HUES6 (cell line): ENCODE measurements at regions not wholly inside any gene's neighbourhood (a gene's known extent, or its start where the extent isn't known, plus 50 kb on each side); places are given as distances from the start of the nearest gene placed in this dataset.

Source experiments
- H3K27ac ChIP-seq: 2 replicates; pipeline ENCODE4 v1.7.0; 2013; ENCODE audit warnings: low read depth, mild to moderate bottlenecking, low read length, inconsistent platforms
- H3K27me3 ChIP-seq: 2 replicates; pipeline ENCODE4 v1.6.1; 2013; ENCODE audit warnings: low read length; ENCODE audit not compliant: control insufficient read depth, insufficient read depth
- H3K36me3 ChIP-seq: 2 replicates; pipeline ENCODE4 v1.6.1; 2013; ENCODE audit warnings: low read length; ENCODE audit not compliant: control insufficient read depth, insufficient read depth
- H3K4me1 ChIP-seq: 2 replicates; pipeline ENCODE4 v1.6.1; 2013; ENCODE audit warnings: low read length; ENCODE audit not compliant: control insufficient read depth, insufficient read depth
- H3K4me3 ChIP-seq: 2 replicates; pipeline ENCODE4 v1.5.1; 2013; ENCODE audit warnings: low read depth, low read length
- H3K9ac ChIP-seq: one replicate; pipeline ENCODE4 v1.6.1; 2013; ENCODE audit warnings: mild to moderate bottlenecking, low read length
- H3K9me3 ChIP-seq: 2 replicates; pipeline ENCODE4 v1.6.1; 2013; ENCODE audit warnings: low read depth, low read length; ENCODE audit not compliant: control insufficient read depth, insufficient read depth

GRCh38 chr16:63187638-63188037 is 1151.4 kb upstream of the CDH8 start:
- no peaks in the 10 kb centered on the region for H3K27me3 ChIP-seq
- no peaks in the 10 kb centered on the region for H3K36me3 ChIP-seq
- H3K4me1 ChIP-seq = peaks cover 8% of the 10 kb centered on the region
- H3K27ac ChIP-seq = no peak overlapping the region
- no peak overlapping the region for H3K4me3 ChIP-seq
- H3K9ac ChIP-seq = no peak overlapping the region
- H3K9me3 ChIP-seq = no peaks in the 10 kb centered on the region

DNA sequence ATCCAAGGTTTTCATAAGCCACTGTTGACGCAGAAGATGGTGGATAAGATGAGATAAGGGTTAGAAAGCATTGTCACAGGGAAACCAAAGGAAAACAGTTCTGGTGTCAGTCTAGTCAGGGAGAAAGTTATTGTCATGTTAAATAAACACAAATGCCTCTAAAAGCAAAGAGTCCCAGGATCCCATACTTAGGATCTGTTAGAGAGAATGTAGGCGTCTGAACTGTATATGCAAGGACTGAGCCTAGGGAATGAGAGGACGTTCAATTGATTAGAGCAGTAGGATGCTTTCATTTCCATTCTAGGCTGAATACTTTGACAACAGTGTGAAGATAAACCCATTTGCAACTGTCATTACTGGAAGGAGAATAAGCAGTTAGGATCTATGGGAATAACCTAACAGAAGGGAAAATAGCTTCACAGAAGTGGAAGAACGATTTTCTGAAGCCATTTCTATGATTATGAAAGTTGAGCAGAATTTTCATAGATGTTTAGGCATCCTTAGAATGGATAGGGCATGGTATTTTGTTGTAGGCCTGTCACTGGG is 1149.1 kb upstream of the CDH8 start:
- H3K27ac ChIP-seq = no peak overlapping the region
- no peaks in the 10 kb centered on the region for H3K27me3 ChIP-seq
- H3K9ac ChIP-seq = no peak overlapping the region
- H3K4me1 ChIP-seq = peaks cover 8% of the 10 kb centered on the region
- no peaks in the 10 kb centered on the region for H3K9me3 ChIP-seq
- no peak overlapping the region for H3K4me3 ChIP-seq
- H3K36me3 ChIP-seq = no peaks in the 10 kb centered on the region

DNA sequence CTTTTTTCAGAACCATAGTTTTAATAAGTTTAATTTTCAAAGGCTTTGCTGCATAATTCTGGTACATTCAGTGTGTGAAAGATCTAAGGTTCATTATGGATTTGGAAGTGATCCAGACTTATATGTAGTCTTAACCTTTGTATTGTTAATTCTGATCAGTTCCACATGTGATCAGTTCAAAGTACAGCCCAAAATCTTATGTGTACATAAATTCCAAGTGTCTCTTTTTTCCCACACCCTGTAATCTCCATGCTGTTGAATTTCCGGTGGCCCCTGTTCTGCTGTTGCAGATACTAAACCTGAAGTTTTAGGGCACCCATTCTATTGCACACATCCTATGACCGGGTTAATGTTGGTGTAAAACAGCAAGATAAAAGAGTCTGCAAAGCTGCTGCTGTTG is 1147.5 kb upstream of the CDH8 start:
- no peak overlapping the region for H3K27ac ChIP-seq
- no peak overlapping the region for H3K4me3 ChIP-seq
- no peaks in the 10 kb centered on the region for H3K9me3 ChIP-seq
- H3K4me1 ChIP-seq = peaks cover 8% of the 10 kb centered on the region
- H3K27me3 ChIP-seq = no peaks in the 10 kb centered on the region
- H3K36me3 ChIP-seq = no peaks in the 10 kb centered on the region
- no peak overlapping the region for H3K9ac ChIP-seq

DNA sequence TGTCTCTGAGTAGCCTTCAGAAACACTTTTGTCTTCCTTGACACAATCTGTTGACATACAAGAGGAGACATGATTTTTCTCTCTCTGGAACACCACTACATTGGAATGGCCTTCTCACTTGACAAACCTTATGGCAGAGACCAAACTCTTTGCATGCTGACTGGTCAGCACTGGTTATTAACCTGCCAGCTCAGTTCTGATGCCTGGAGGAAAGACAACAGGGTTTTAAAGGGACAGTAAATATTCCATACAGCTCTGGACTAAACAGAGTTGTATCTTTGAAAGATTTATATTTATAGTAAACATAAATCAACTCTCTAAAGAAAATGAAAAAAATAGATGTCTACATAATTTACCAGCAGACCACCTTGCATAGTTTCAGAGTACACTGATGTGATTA is 1139.1 kb upstream of the CDH8 start:
- no peak overlapping the region for H3K4me3 ChIP-seq
- no peaks in the 10 kb centered on the region for H3K9me3 ChIP-seq
- no peaks in the 10 kb centered on the region for H3K36me3 ChIP-seq
- no peak overlapping the region for H3K9ac ChIP-seq
- H3K4me1 ChIP-seq = no peaks in the 10 kb centered on the region
- no peaks in the 10 kb centered on the region for H3K27me3 ChIP-seq
- no peak overlapping the region for H3K27ac ChIP-seq

- Histone ChIP-seq H3K27ac (no peak overlapping the region), H3K36me3 (no peaks in the 10 kb centered on the region), H3K4me1 (no peaks in the 10 kb centered on the region), H3K27me3 (no peaks in the 10 kb centered on the region), H3K9me3 (no peaks in the 10 kb centered on the region), H3K4me3 (no peak overlapping the region), H3K9ac (no peak overlapping the region)
Measured at GRCh38 chr16:63174801-63175200, 1138.6 kb upstream of the CDH8 start.

DNA sequence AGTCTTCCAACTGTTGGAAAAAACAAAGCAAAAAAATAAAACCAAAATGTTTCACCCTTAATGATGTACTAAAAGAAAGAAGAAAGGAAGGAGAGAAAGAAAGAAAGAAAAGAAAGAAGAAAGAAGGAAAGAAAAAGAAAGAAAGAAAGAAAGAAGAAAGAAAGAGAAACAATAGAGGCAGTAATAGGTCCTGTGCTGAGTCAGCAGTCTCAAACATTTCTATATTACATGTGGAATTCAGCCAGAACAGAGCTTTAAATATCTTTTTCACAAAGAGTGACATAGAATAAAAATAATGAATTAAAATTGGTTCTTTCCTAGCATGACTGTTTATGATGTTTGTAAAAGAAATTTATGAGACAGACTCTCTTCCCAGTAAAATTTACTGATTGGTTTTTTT is 1135.3 kb upstream of the CDH8 start:
- Histone ChIP-seq H3K27ac (no peak overlapping the region), H3K9ac (no peak overlapping the region), H3K4me1 (no peaks in the 10 kb centered on the region), H3K36me3 (no peaks in the 10 kb centered on the region), H3K4me3 (no peak overlapping the region), H3K9me3 (no peaks in the 10 kb centered on the region), H3K27me3 (no peaks in the 10 kb centered on the region)

DNA sequence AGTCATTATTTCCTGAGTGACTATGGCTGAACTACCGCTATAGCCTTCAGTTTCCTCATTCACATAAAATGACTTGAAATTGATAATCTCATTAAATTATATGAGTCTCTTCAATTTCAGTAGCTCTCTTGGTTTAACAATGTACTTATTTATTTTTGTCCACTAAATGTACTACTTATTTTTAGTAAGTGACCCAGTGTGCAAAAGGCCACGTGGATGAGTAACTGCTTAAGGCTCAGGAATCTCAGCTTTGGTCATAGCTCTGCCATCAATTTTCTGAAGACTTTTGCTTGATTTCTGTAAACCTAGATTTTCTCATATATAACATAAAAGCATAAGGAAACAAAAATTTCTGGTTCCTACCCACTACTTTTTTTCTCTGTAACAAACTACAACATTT is 1132.9 kb upstream of the CDH8 start:
- Histone ChIP-seq H3K27me3 (no peaks in the 10 kb centered on the region), H3K36me3 (no peaks in the 10 kb centered on the region), H3K4me1 (no peaks in the 10 kb centered on the region), H3K9me3 (no peaks in the 10 kb centered on the region), H3K27ac (no peak overlapping the region), H3K4me3 (no peak overlapping the region), H3K9ac (no peak overlapping the region)

- Histone ChIP-seq H3K27me3 (no peaks in the 10 kb centered on the region), H3K27ac (no peak overlapping the region), H3K36me3 (no peaks in the 10 kb centered on the region), H3K9ac (no peak overlapping the region), H3K4me1 (no peaks in the 10 kb centered on the region), H3K9me3 (no peaks in the 10 kb centered on the region), H3K4me3 (no peak overlapping the region)
Measured at GRCh38 chr16:63157818-63158217, 1121.6 kb upstream of the CDH8 start.

GRCh38 chr16:63146251-63146650 is 1110.0 kb upstream of the CDH8 start:
- H3K9ac ChIP-seq = no peak overlapping the region
- H3K9me3 ChIP-seq = no peaks in the 10 kb centered on the region

GRCh38 chr16:63145411-63145810 is 1109.2 kb upstream of the CDH8 start:
- no peaks in the 10 kb centered on the region for H3K27me3 ChIP-seq
- H3K4me3 ChIP-seq = no peak overlapping the region
- no peaks in the 10 kb centered on the region for H3K9me3 ChIP-seq
- H3K4me1 ChIP-seq = no peaks in the 10 kb centered on the region
- H3K9ac ChIP-seq = no peak overlapping the region
- no peaks in the 10 kb centered on the region for H3K36me3 ChIP-seq
- H3K27ac ChIP-seq = no peak overlapping the region

More at GRCh38 chr16:63146251-63146650, 1110.0 kb upstream of the CDH8 start:
- Histone ChIP-seq H3K36me3 (no peaks in the 10 kb centered on the region), H3K4me1 (no peaks in the 10 kb centered on the region), H3K4me3 (no peak overlapping the region), H3K27ac (no peak overlapping the region), H3K27me3 (no peaks in the 10 kb centered on the region)

GRCh38 chr16:63135069-63135468 is 1098.8 kb upstream of the CDH8 start:
- Histone ChIP-seq H3K9ac (no peak overlapping the region), H3K36me3 (no peaks in the 10 kb centered on the region), H3K9me3 (no peaks in the 10 kb centered on the region), H3K4me1 (no peaks in the 10 kb centered on the region), H3K27ac (no peak overlapping the region), H3K4me3 (no peak overlapping the region), H3K27me3 (no peaks in the 10 kb centered on the region)

- H3K4me3 ChIP-seq = no peak overlapping the region
- no peak overlapping the region for H3K9ac ChIP-seq
- H3K36me3 ChIP-seq = no peaks in the 10 kb centered on the region
- no peaks in the 10 kb centered on the region for H3K27me3 ChIP-seq
- H3K4me1 ChIP-seq = no peaks in the 10 kb centered on the region
- no peak overlapping the region for H3K27ac ChIP-seq
- no peaks in the 10 kb centered on the region for H3K9me3 ChIP-seq
Measured at GRCh38 chr16:63131503-63131902, 1095.3 kb upstream of the CDH8 start.
